Astrocyte of the spinal cord (primary cell): ENCODE measurements at regions not wholly inside any gene's neighbourhood (a gene's known extent, or its start where the extent isn't known, plus 50 kb on each side); places are given as distances from the start of the nearest gene placed in this dataset.
"Not testable (repeated sequence)": the region's sequence is repeated elsewhere in the genome, so short reads cannot be mapped to it uniquely, and the experiment has no call there.

Experiments
- DNase-seq: peaks from one replicate; pipeline ENCODE4 v3.0.0; 2011; ENCODE audit warnings: low read depth, low spot score
- H3K4me3 ChIP-seq: 2 replicates; pipeline ENCODE4 v1.5.1; 2011; ENCODE audit warnings: low read depth, mild to moderate bottlenecking, low read length, moderate library complexity
- CTCF ChIP-seq: IDR thresholded peaks from 2 replicates; pipeline ENCODE4 v1.5.1; 2012; ENCODE audit warnings: low read depth, mild to moderate bottlenecking, low read length, inconsistent platforms
- in situ Hi-C: cut with HindIII; loops from 2 replicates; pipeline ENCODE4 v1.10.0; 2017; ENCODE audit warnings: low sequenced_read_pairs

GRCh38 chrX:98962996-98963395, 1447.1 kb downstream of the PCDH19 start:
- TF ChIP-seq CTCF = no peak

GRCh38 chrX:98956014-98956413, 1454.1 kb downstream of the PCDH19 start:
- no peak for DNase-seq
- no peak overlapping the region for H3K4me3 ChIP-seq
- no peak for TF ChIP-seq CTCF
- in situ Hi-C loops = no loop called here

More at GRCh38 chrX:98962996-98963395, 1447.1 kb downstream of the PCDH19 start:
- no peak for DNase-seq
- no peak overlapping the region for H3K4me3 ChIP-seq
- in situ Hi-C loops = no loop called here

GRCh38 chrX:98939456-98939855, 1470.6 kb downstream of the PCDH19 start:
- in situ Hi-C loops = no loop called here
- no peak for DNase-seq
- TF ChIP-seq CTCF = no peak
- H3K4me3 ChIP-seq = no peak overlapping the region

- in situ Hi-C loops = no loop called here
- H3K4me3 ChIP-seq = no peak overlapping the region
- TF ChIP-seq CTCF = no peak
- DNase-seq = no peak
Observed at GRCh38 chrX:98931216-98931615, 1478.9 kb downstream of the PCDH19 start.

GRCh38 chrX:98924511-98924910, 1485.6 kb downstream of the PCDH19 start:
- DNase-seq = no peak
- no peak for TF ChIP-seq CTCF
- in situ Hi-C loops = no loop called here
- no peak overlapping the region for H3K4me3 ChIP-seq

GRCh38 chrX:98897191-98897590, 1512.9 kb downstream of the PCDH19 start:
- DNase-seq = no peak
- TF ChIP-seq CTCF = no peak
- in situ Hi-C loops = no loop called here
- H3K4me3 ChIP-seq = no peak overlapping the region

GRCh38 chrX:98850639-98851038, 1559.4 kb downstream of the PCDH19 start:
- DNase-seq, H3K4me3 ChIP-seq, in situ Hi-C loops: not testable (repeated sequence)
